SU-DHL-6 (cell line): ENCODE measurements at regions not wholly inside any gene's neighbourhood (a gene's known extent, or its start where the extent isn't known, plus 50 kb on each side); places are given as distances from the start of the nearest gene placed in this dataset.

ENCODE experiments used
- EZH2phosphoT487 ChIP-seq: fragments of 200-600 bp; sonication (generic), shearing (Covaris generic); conservative IDR thresholded peaks from 2 replicates; pipeline ENCODE4 v1.6.1; 2018; ENCODE audit warnings: mild to moderate bottlenecking, antibody characterized with exemption, low read length, moderate library complexity, mixed read lengths
- TF ChIP-seq, protein P1 (sequence below): fragments of 200-600 bp; sonication (generic); IDR thresholded peaks from one replicate; pipeline ENCODE4 v1.5.1; 2017; ENCODE audit warnings: antibody characterized with exemption, mild to moderate bottlenecking, low read length, moderate library complexity; ENCODE audit not compliant: insufficient read depth, poor library complexity, severe bottlenecking

- TF ChIP-seq, protein P1, sequence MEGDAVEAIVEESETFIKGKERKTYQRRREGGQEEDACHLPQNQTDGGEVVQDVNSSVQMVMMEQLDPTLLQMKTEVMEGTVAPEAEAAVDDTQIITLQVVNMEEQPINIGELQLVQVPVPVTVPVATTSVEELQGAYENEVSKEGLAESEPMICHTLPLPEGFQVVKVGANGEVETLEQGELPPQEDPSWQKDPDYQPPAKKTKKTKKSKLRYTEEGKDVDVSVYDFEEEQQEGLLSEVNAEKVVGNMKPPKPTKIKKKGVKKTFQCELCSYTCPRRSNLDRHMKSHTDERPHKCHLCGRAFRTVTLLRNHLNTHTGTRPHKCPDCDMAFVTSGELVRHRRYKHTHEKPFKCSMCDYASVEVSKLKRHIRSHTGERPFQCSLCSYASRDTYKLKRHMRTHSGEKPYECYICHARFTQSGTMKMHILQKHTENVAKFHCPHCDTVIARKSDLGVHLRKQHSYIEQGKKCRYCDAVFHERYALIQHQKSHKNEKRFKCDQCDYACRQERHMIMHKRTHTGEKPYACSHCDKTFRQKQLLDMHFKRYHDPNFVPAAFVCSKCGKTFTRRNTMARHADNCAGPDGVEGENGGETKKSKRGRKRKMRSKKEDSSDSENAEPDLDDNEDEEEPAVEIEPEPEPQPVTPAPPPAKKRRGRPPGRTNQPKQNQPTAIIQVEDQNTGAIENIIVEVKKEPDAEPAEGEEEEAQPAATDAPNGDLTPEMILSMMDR, result no peak
- no peak for TF ChIP-seq EZH2phosphoT487
Measured at GRCh38 chr9:134265078-134265477, 61.2 kb upstream of the RXRA start.
